Daoy (cell line): ENCODE measurements at regions not wholly inside any gene's neighbourhood (a gene's known extent, or its start where the extent isn't known, plus 50 kb on each side); places are given as distances from the start of the nearest gene placed in this dataset.
"Not testable (repeated sequence)": the region's sequence is repeated elsewhere in the genome, so short reads cannot be mapped to it uniquely, and the experiment has no call there.

Source experiments
- DNase-seq: peaks from one replicate; pipeline ENCODE4 v3.0.0-alpha.2; 2015; ENCODE audit warnings: low read depth

GRCh38 chr5:108531367-108532128, 149.7 kb upstream of the FBXL17 start:
- no peak for DNase-seq

GRCh38 chr5:108530706-108531105, 148.8 kb upstream of the FBXL17 start:
- DNase-seq, result no peak

DNA sequence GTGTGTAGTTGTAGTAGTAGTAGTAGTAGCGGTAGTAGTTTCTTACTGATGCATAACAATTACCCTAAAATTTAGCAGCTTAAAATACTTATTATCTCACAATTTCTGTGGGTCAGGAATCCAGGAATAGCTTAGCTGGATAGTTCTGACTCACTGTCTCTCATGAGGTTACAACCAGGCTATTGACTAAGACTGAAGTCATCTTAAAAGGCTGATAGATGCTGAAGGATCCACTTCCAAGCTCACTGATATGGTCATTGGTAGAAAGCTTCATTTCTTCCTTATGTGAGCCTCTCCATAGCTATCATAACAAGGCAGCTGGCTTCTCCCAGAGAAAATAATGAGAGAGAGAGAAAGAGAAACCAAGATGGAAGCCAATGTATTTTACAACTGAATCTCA, 147.5 kb upstream of the FBXL17 start:
- no peak for DNase-seq

DNA sequence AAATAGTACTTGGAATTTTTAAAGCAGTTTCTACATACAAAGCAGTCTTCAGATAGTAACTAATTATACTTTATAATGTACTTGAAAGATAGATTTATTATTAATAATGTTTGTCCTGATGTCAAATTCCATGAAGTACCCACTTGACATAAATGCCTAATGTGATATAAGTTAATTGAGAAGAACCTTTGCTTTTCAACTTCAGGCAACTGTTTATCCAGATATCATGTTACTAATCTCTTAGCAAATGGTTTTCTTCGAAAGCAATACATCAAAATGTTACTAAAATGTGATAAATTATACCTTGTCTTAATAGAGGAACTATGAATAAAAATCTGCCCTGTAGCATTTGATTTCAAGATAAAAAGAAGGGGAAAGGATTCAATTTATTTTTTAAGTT, 146.8 kb upstream of the FBXL17 start:
- DNase-seq, result no peak

- DNase-seq, result no peak
Observed at GRCh38 chr5:108524564-108524963, 142.7 kb upstream of the FBXL17 start.

DNA sequence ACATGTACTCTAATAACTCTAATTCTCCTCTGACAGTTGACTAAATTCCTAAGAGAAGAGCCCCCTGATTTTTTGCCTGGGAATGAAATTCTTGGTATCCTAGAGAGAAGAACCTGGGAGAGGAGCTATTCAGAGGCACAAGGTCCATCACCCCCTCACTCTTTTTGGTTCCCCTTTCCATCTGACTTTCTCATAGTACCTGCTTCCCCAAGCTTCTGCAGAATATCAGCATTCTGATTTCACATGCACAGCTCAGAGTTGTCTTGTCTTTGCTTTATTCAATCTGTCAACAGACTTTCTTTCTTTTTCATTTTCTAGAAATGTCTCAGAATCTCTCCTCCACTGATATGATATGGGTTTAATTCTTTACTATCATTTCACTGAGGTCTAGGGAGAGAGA, 141.5 kb upstream of the FBXL17 start:
- DNase-seq, result no peak

GRCh38 chr5:108521841-108522506, 140.1 kb upstream of the FBXL17 start:
- peak; percentile 39 for DNase-seq

GRCh38 chr5:108521011-108521700, 139.3 kb upstream of the FBXL17 start:
- DNase-seq, result no peak

- DNase-seq, result no peak
Observed at GRCh38 chr5:108516785-108517184, 134.9 kb upstream of the FBXL17 start.

GRCh38 chr5:108515517-108516105, 133.7 kb upstream of the FBXL17 start:
- no peak for DNase-seq

DNA sequence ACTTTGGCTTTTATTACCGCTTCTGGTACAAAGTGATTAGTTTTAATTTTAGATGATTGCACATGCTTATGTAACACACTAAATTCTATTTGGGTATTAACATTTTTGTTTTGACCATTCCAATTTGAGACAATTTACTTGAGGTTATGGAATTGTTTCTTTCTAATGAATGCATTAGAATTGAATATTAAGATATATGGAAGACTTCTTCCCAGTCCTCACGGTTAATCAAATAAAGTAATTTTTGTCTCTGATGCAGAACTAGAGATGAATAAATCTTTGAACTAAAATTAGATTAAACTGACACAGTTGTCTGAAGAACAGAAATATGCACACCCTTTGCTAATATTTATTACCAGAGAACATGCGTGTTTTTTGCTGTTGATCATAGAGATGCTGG, 127.1 kb upstream of the FBXL17 start:
- DNase-seq, result no peak

DNA sequence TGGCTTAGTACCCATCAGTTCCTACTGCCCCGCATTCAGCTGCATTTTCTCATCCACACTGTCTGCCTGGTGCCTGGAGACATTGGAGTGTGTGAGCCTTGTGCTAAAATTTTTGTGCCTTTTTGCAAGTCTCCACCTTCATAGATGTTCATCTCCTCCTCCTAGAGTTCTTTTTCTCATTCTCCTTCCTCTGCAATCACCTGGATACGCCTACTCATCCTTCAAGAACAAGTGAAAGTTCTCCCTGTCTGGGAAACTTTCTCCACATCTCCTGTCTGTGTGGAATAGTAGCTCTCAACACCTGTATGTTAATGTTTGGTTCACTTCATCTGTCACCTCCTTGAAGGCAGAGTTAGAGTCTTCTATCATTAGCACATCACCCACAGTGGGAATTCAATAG, 125.7 kb upstream of the FBXL17 start:
- no peak for DNase-seq

GRCh38 chr5:108505608-108506007, 123.7 kb upstream of the FBXL17 start:
- no peak for DNase-seq

DNA sequence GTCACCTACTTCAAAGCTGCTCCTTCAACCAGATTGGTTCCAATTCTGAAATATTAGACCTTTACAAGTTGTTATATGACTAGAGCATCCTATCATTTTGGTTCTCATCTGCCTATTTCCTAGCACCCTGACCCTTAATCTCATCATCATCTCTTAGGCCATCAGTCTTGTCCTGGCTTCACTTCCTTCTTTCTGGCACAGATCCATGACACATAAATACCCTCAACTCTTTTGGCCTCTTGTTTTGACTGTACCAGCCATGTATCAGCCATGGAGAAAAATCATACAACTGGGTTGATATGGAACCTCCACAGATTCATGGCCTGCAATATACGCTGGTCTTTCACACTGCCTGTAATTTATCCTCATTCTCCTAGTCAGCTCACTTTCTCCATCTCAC, 123.1 kb upstream of the FBXL17 start:
- DNase-seq, result no peak

DNA sequence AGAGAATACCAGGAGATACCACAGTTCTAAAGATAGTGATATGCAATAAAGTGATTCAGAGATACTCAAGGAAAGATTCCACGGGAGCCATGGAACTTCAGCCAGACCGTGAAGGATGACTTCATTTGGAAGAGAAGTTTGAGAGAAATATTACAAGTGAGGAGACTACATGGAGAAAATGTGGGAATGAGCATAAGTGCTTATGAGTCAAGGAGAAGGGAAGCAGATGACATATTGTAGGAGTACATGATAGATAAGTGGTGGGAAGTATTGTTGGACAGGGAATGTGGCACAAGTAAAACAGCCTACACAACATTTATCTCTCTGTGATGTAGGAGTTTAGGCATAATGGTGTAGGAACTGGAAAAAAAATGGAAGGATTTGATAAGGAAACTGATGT, 122.1 kb upstream of the FBXL17 start:
- DNase-seq, result no peak

DNA sequence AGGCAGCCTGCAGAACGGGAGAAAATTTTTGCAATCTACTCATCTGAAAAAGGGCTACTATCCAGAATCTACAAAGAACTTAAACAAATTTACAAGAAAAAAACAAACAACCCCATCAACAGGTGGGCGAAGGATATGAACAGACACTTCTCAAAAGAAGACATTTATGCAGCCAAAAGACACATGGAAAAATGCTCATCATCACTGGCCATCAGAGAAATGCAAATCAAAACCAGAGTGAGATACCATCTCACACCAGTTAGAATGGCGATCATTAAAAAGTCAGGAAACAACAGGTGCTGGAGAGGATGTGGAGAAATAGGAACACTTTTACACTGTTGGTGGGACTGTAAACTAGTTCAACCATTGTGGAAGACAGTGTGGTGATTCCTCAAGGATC, 113.7 kb upstream of the FBXL17 start:
- DNase-seq, result not testable (repeated sequence)

GRCh38 chr5:108487951-108488350, 106.1 kb upstream of the FBXL17 start:
- no peak for DNase-seq

DNA sequence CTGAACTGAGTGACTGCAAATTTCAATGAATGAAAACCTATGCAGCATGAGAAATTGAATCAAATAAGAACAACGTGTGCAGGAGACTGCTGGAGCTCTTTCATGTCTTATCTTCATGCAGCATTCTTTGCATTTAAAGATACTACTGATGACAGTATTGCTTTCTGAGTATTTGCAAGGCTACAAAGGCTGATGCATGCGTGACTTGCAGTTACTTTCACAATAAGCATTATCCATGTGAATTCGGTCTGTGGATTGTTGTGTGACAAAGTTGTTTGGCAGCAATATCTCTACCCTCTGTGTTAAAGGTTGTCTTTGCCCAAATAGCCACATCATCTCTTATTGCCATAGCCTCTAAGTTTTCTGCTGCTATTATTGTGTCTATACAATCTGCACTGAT, 102.1 kb upstream of the FBXL17 start:
- DNase-seq, result no peak

DNA sequence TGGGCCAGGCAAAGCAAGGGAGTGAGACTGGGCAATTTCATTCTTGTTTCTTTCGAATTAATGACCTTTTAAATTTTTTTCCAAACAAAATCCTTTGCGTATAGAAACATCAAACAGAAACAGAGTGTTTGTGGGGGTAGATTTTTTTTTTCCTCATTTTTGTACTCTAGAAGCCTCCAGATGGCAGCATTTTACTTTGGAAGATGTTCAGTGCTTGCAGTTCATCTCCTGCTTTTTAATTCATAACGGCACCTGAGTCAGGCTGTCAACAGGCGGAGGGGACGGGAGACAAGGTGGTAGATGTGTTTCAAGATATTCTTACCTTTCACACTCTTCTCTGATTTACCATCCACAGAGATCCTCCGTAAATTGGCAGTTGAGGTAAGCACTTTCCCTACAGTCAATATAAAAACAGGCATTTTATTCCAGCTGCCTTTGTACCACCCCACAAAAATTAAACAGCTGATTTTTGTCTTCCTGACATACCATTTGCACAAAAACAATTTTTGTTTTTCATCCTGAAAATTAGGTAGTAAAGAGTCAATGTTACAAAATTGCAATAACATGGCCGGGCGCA, 99.5 kb upstream of the FBXL17 start:
- DNase-seq, result peak; percentile 2

DNA sequence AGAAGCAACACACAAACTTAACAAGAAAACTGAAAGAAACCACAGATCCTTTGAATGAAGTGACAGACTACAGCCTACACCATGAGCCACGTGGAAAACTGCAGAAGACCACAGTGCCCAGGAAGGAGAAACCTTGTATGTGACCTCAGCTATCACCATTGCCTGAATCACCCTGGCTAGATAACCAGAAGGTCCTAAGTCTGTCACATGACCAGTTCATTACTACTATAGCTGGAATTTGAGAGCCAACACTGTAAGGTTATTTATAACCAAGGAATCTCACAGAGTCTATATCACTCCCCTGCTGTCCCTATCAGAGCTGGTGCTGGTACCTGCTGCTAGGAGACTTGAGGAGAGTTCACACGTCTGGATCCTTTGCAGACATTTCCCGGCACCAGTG, 90.3 kb upstream of the FBXL17 start:
- no peak for DNase-seq

DNA sequence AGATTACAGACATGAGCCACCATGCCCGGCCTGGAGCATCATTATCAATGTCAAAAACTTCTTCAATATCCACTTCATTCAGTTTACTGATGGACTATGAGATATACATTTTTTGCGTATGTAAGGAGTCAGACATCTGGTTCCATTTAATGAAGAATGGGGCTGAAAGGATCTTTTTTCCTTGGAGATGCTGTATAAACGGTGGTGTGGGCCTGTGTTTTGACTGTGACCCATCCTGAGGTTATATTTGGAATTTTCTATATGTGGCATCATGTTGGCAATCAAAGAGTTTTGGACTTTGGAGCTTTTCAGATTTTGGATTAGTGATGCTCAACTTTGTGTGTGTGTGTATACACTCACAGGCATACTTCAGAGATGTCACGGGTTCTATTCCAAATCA, 85.7 kb upstream of the FBXL17 start:
- DNase-seq, result no peak

DNA sequence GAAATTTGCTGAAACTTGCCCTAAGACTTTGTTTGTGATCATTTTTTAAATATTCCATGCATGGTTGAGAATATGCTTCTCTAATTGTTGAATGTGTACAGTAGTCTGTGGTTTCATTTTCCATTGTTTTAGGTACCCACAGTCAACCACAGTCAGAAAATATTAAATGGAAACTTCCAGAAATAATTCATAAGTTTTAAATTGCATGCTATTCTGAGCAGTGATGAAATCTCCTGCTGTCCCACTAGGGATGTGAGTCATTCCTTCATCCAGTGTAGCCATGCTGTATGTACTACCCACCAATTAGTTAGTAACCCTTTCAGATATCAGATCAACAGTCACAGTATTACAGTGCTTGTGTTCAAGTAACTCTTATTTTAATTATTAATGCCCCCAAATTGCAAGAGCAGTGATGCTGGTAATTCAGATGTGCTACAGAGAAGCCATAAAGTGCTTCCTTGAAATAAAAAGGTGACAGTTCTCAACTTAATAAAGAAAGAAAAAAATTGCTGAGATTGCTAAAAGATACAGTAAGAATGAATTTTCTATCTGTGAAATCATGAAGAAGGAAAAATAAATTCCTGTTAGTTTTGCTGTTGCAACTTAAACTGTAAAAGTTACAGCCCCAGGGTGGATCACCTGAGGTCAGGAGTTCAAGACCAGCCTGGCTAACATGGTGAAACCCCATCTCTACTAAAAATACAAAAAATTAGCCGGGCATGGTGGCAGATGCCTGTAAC, 79.9 kb upstream of the FBXL17 start:
- no peak for DNase-seq
